ENCODE measurements at regions not wholly inside any gene's neighbourhood (a gene's known extent, or its start where the extent isn't known, plus 50 kb on each side); places are given as distances from the start of the nearest gene placed in this dataset.

- TF ChIP-seq, protein P1, sequence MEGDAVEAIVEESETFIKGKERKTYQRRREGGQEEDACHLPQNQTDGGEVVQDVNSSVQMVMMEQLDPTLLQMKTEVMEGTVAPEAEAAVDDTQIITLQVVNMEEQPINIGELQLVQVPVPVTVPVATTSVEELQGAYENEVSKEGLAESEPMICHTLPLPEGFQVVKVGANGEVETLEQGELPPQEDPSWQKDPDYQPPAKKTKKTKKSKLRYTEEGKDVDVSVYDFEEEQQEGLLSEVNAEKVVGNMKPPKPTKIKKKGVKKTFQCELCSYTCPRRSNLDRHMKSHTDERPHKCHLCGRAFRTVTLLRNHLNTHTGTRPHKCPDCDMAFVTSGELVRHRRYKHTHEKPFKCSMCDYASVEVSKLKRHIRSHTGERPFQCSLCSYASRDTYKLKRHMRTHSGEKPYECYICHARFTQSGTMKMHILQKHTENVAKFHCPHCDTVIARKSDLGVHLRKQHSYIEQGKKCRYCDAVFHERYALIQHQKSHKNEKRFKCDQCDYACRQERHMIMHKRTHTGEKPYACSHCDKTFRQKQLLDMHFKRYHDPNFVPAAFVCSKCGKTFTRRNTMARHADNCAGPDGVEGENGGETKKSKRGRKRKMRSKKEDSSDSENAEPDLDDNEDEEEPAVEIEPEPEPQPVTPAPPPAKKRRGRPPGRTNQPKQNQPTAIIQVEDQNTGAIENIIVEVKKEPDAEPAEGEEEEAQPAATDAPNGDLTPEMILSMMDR (conservative IDR thresholded peaks at IDR 0.05; ENCODE audit: low read depth in 2 of 2) = no peak
- TF ChIP-seq EZH2 (IDR thresholded peaks at IDR 0.05; ENCODE audit: low read depth, unreplicated experiment) = no peak
- TF ChIP-seq EZH2phosphoT487 (IDR thresholded peaks at IDR 0.05; ENCODE audit: unreplicated experiment) = no peak
- TF ChIP-seq POLR2AphosphoS5 (IDR thresholded peaks at IDR 0.05; ENCODE audit: low read depth) = no peak
- TF ChIP-seq, protein P2, sequence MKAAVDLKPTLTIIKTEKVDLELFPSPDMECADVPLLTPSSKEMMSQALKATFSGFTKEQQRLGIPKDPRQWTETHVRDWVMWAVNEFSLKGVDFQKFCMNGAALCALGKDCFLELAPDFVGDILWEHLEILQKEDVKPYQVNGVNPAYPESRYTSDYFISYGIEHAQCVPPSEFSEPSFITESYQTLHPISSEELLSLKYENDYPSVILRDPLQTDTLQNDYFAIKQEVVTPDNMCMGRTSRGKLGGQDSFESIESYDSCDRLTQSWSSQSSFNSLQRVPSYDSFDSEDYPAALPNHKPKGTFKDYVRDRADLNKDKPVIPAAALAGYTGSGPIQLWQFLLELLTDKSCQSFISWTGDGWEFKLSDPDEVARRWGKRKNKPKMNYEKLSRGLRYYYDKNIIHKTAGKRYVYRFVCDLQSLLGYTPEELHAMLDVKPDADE (IDR thresholded peaks at IDR 0.05) = no peak
- no peak for TF ChIP-seq CREB1 (CRISPR knock-in tag; IDR thresholded peaks at IDR 0.05; ENCODE audit: low read depth)
- no peak for TF ChIP-seq REST (IDR thresholded peaks at IDR 0.05; ENCODE audit: unreplicated experiment)
- TF ChIP-seq JUNB (IDR thresholded peaks at IDR 0.05; ENCODE audit: unreplicated experiment) = no peak
- no peak for TF ChIP-seq STAT1 (IDR thresholded peaks at IDR 0.05; ENCODE audit: unreplicated experiment)
- no peak for TF ChIP-seq ZNF331 (CRISPR knock-in tag; IDR thresholded peaks at IDR 0.05; ENCODE audit: low read depth)
Observed at GRCh38 chr4:162912482-162912881, 254.2 kb downstream of the NAF1 start.
